ENCODE measurements at regions not wholly inside any gene's neighbourhood (a gene's known extent, or its start where the extent isn't known, plus 50 kb on each side); places are given as distances from the start of the nearest gene placed in this dataset.

- TF ChIP-seq CTCF (IDR thresholded peaks at IDR 0.05 in 4 of 5, conservative IDR thresholded peaks at IDR 0.05 in 1 of 5) (no peak), POLR2A (IDR thresholded peaks at IDR 0.05) (no peak)
Observed at GRCh38 chr9:96135753-96136290, 166.2 kb downstream of the HSD17B3 start.

All from gastrocnemius medialis (tissue), 4 donors.